ENCODE measurements at regions not wholly inside any gene's neighbourhood (a gene's known extent, or its start where the extent isn't known, plus 50 kb on each side); places are given as distances from the start of the nearest gene placed in this dataset.
"Not testable (repeated sequence)": the region's sequence is repeated elsewhere in the genome, so short reads cannot be mapped to it uniquely, and the experiment has no call there.

DNA sequence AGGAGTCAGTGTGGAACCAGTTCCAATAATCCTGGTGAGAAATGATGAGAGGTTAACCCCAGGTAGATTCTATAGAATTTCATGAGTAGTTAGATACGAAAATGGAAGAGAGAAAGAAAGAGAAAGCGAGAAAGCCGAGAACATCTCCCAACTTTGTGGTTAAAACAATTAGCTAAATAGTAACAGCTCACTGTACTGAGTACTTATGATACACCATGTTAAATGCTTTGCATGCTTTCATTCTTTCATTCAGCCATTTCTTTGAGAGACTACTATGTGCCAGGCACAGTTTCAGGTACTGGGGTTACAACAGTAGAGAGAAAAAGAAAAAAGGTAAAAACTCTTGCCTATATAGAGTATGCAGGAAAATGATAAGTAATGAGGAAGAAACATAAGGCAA lies 109.7 kb upstream of the SYT6 start:
- no peak for DNase-seq

DNA sequence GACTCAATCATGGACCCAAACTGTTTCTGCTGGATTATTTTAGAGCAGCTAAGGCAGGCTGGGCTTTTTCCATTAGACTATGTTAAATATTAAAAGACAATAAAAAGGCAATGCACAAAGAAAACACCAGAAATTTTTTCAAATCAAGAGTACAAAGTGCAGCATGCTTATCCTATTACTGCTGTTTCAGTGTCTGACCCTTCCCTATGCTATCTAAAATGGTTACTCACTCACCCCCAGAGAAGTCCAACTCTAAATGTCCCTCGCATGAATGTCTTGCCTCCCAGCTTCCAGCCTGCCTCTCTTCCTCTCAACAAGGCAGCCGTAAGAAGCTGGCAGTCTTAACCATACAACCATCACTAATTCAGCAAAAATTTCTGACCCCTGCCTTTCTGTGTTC lies 108.7 kb upstream of the SYT6 start:
- no peak for DNase-seq

DNA sequence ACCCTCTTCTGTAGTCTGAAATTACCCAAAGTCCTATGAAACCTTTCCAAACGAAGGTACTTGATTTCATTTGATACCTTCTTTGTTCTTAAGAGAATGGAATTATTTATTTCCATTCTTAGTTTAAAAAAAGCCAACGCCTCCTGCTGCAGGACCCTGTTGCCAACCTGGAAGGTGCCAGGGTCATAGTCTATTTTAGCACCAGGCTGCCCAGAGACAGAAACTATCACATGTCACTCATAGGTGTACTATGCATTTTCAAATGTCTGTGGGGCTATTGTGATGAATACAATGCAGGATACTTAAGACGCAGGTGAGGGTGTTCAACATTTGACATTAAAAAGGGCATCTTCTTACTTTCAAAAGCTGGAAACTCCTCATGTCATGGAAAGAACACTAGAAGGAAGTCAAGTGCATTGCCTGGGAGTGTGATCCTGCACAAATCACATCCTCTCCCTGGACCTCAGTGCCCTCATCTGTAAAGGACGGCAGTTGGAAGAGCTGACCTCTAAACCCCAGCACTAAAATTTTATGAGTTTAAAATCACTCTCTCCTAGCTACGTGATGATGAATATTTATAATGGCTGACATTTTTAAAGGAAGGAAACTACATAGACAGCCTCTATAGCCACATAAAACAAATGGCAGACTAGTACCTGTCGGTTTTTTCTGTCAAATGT lies 107.3 kb upstream of the SYT6 start:
- no peak for DNase-seq

DNA sequence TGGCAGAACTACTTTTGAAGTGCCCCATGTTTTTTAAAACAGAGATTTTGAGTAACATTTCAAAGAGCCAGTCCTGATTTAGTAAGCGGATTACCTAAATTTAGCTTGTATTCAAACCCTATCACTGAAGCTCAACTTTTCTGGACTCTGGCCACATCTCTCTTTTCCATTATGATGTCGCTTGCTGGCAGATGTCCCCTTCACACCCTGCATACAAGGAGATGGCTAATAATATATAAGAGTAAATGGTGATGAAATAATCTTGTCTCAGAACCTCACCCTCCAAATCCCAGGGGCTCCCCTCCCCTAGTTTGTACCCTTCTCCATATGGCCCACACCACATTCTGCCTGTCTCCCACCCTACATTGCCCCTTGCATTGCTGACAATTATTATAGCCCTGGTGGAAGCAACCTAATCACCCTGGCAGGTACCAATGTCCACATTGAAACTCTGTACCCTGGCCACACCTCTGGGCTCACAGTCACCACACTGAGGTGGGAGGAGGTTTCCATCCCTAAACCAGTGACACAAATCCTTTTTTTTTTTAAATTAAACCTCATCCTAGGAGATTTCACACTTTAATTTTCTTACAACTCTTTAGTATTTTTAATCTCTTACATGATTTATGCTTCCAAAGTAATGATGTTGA lies 106.0 kb upstream of the SYT6 start:
- DNase-seq: no peak

DNA sequence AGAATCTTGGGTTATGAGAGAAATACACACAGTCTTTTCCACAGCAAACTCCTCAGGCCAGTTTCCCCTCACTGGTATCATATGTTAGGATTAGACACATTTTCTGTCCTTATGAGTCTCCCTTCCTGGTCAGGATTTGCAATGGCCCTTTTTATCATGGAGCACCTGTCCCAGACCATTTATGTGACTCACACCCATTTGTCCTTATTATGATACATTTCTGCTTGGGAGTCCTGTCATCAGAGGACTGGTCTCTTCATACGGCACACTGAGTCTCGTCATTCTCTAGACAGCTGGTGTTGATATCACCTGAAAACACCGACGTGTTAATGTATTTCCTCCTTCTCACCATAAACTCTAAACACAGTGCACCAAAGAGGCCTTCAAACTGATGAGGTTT lies 105.0 kb upstream of the SYT6 start:
- DNase-seq: no peak

DNA sequence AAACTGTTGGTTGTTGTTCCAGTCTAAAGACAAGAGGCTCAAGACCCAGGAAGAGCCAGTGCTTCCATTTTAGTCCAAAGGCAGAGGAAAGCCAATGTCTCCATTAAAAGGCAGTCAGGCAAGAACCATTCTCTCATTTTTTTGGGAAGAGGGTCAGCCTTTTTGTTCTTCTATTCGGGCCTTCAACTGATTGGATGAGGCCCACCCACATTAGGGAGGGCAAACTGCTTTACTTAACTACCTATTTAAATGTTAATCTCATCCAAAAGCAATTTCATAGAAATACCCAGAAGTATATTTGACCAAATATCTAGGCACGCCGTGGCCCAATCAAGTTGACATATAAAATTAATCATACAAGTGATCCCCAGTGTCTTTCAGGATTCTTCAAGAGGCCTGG lies 104.4 kb upstream of the SYT6 start:
- no peak for DNase-seq

DNA sequence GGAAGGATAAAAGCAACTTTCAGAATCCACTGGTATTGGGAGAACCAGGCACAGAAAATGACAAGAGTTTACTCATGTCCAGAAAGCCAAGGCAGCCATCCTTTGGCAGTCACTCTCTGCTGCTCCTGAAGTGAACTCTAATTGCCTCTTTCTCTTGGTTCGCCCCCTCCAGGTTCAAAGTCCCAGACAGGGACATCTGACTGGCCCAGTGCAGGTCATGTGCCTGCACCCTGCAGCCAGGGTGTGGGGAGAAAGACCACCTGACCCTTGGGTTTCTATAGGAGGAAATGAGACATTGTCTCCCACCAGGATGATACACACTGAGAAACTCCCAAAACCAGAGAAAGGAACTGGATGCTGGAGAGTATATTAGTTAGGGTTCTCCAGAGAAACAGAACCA lies 103.9 kb upstream of the SYT6 start:
- no peak for DNase-seq

DNA sequence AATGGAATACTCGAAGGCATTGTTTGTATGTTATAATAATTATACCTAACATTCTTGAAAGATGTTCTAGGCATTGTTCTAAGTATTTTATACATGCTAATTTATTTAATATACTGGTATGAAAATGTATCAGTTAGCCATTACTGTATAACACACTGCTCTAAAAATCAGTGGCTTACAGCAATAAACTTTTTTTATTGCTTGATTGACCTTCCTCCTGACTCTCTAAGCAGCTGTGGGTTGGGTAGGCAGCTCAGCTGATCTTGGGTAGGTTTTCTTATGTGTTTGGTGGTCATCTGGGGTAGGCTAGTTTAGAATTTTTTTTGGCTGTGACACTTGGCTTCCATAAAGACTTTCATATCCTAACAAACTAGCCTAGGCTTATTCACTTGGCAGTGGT lies 100.2 kb upstream of the SYT6 start:
- DNase-seq: no peak

DNA sequence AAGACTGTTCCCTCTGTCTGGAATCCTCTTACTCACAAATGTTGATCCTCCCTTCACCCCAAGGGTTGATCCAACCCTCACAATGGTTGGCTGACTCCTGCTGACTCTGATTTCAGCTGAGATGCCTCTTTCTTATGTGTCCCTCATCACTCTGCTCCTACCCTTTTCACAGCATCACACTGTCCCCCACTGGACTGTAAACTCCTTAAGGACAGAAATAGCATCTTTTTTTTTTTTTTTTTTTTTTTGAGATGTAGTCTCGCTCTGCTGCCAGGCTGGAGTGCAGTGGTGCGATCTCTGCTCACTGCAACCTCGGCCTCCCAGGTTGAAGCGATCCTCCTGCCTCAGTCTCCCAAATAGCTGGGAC lies 97.9 kb upstream of the SYT6 start:
- no peak for DNase-seq

DNA sequence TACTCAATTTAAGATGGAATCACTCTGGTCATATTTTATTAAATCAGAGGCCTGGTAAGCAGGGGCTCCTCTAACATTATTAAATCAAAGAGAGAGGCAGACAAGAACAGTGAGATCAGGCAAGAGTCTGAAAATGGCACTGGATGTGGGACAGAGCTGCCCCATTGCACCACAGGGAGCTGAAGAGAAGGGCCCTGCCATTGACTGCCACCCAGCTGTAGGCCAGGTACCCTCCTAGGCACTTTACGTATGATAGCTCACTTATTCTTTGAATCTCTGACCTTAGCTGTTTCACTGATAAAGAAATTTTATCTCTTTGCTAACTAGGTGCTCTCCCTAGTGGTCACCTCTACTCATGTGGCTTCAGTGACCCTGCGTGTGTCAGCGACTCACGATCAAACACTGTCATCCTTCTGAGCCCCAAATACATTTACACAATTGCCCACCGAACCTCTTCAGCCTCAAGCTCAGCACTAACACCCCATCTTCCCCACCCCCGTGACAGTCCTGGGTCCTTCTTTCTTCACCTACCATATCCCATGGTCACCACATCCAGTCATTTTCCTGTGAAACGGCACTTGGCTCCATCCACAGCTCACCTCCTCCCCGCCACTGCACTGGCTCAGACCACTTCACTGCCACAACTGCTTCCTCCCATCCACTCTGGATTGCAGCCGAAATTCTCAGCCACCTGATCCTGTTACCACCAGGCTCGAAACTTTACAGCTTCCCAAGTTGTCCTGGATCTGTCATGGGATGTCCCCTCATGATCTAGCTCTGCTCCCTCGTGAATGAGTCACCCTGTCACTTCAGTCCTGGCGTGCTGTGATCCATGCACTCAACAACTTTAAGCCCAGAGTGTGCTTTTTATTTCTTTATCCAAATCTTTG lies 97.3 kb upstream of the SYT6 start:
- no peak for DNase-seq

DNA sequence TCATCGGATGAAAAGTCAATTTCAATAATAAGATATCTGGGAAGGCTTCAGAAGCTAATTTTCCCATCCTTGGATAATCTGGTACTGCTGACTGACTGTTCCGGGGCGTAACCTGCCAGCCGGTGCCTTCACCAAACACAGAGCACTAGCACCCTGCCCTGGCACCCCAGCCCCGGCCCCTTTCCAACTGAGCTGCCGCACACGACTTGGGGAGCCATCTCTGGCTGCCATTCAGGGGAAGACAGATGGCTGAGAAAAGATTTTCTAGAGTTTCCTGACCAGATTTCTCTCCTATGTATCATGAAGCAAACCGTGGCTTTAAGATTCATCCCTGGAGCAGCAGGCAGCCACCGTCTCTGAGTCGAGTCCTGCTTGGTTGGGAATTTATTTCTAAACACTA lies 96.0 kb upstream of the SYT6 start:
- no peak for DNase-seq

DNA sequence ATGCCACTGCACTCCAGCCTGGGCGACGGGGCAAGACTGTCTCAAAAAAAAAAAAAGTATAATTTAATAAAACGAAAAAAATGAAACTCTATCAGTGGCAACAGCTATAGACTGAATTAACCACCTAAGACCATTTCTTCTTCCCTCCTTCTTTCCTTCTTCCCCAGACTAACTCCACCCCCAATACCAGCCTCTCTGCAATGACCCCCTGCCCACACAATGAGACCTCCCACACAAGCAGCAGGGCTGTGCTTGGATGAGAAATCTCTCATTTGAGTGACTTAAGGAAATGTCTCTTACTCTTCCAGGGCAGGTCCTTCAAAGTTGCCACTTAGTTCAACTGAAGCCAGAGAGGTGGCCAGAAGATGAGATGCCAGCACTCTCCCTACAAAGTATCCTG lies 94.5 kb upstream of the SYT6 start:
- no peak for DNase-seq

DNA sequence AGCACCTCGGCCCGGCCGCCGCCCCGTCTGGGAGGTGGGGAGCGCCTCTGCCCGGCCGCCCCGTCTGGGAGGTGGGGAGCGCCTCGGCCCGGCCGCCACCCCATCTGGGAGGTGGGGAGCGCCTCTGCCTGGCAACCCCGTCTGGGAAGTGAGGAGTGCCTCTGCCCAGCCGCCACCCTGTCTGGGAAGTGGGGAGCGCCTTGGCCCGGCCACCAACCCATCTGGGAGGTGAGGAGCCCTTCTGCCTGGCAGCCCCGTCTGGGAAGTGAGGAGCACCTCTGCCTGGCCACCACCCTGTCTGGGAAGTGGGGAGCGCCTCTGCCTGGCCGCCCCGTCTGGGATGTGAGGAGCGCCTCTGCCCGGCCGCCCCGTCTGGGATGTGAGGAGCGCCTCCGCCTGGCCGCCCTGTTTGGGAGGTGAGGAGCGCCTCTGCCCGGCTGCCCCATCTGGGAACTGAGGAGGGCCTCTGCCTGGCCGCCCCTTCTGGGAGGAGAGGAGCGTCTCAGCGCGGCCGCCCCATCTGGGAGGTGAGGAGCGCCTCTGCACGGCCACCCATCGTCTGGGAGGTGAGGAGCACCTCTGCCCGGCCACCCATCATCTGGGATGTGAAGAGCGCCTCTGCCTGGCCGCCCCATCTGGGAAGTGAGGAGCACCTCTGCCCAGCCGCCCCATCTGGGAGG lies 89.0 kb upstream of the SYT6 start:
- not testable (repeated sequence) for DNase-seq

DNA sequence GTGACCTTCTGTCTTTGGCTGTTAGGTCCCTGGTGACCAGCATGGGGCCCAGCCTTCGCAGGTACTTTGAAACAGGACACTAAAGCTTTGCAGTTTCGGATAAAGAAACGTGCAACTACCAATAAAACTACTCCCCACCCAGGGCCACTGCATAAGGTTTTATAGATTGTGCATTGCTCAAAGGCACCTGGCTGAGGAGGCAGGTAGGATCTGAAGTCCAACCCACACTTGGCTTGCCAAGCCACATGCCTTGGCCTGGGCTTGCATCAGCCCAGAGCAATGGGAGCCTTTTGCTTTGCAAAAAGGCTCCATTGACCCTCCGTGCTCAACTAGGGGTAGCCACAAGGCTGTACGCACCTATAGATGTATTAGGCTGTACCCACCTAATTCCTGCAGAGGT lies 84.4 kb upstream of the SYT6 start:
- DNase-seq: no peak

DNA sequence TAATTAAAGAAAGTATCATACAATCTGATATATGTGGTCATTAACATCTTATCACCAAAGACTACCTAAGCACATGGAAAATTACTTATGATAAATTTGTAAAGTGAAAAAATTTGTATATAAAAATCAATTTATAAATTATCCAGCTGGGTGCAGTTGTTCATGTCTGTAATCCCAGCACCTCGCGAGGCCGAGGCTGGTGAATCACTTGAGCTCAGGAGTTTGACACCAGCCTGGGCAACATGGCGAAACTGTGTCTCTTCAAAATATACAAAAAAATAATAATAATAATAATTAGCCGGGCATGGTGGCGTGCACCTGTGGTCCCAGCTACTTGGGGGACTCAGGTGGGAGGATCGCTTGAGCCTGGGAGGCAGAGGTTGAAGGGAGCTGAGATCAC lies 82.8 kb upstream of the SYT6 start:
- DNase-seq: no peak

DNA sequence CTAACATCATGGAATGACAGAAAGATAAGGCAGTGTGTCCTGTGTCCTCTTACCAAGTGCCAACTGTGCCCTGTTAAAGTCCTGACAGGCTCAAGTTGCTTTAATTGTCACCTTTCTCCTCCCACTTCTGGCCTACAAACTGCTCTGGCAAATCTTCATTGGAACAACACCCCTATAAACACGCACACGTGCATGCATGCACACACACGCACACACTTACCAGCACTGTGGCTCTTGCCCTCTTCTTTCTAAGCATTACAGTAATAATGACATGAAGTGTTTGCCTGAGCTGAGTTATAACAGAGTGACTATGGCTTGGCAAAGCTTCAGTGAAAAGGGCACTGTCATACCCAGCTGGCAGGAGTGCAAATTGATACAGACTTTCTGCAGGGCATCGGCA lies 82.3 kb upstream of the SYT6 start:
- no peak for DNase-seq

DNA sequence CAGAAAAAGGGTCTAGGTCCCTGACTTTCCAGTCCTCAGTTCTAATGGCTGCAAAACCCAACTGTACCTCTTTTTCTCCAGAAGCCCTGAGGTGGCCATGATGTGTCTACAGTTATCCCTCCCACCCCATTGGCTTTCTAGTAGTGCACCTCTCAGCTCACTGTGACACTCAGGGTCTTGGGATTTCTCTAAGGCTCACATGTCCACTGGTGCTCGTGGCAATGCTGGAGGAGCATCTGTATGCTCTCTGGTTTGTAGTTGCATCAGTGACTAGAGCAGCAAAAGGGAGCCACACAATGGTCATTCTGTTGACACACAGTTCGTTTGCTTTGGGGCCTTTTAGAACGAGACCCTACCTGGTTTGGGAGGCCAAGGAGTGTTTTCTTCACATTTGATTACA lies 81.6 kb upstream of the SYT6 start:
- DNase-seq: no peak

DNA sequence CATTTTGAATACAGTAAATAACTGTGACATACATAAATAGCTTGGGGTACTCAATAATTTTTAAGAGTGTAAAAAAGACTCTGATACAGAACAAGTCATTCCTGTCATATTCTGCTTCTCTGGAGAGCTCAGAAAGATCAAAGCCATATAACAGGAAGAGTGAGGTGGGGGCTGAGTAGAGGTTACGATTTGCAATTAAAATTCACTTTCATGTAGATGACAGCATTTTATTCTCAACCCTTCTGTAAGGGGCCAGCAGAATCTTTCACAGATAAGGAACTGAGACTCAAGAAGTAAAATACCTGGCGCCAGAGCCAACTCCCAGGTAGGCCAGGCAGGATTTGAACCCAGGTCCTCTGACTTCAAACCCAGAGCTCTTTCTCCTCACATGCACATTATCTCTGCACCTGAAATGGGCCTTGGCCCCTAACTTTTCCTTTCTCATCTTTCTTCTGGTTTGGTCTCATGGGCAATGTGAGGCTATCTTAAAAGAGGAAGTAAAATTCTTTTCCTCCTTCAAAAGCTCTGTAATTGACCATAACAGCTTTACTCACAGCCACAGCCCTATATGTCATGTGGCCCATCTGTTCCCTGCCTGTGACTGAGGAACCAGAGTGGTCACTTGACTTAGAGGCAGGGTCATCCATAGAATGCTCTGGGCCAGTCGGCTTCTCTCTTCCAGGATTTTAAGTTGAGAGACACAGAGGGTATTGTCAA lies 80.9 kb upstream of the SYT6 start:
- no peak for DNase-seq

DNA sequence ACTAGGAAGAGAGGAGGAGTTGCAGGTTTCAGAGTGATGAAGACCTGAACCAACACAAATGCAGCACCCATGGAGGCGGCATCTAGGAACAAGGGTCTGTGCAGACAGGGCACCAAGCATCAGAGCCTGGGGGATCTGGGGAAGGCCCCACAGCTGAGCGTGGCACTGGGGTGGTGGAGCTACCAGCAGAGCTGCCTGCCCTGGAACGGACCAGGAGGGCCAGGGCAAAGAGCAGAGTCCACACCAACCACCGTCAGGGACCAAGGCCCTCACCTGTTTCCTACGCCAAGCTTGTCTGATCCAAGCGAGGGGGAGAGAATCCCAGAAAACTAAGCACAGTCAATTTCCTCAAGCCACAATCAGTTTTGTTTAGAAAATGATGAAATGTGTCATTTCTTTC lies 79.0 kb upstream of the SYT6 start:
- DNase-seq: no peak

DNA sequence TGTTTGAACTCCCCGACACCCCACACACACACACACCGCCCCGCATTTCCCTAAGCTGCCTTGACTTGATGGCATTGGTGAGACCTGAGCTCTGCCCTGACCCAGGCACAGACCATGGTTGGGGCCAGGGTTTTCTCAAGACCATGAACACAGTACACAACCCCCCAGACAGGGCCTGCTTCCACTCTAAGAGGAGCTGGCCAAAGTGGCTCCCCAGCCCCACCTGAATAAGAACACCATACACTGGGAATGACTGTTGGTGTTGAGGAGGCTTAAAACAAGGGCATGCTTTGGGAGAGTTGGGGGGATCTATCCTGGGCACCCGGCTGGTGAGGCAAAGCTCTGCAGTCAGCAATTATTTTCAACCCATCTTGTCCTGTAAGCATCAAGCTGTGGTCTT lies 77.6 kb upstream of the SYT6 start:
- DNase-seq: no peak

DNA sequence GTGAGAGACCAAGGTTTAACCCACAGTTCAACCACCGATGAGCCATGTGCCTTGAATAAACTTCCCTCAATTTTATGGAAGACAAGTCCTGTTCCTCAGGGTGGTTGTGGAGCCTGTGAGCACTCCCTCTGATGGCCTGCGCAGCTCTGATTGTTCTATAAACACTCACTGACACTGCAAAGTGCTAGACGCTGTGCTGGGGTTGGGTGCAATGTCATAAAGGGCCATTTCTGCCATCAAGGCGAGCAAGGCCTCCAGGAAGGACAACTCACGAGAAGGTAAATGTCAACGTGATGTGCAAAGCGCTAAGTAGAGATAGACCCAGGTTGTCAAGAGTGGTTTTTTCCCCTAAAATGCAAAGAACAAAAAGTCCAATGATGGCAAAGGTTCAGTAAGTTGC lies 75.7 kb upstream of the SYT6 start:
- no peak for DNase-seq

DNA sequence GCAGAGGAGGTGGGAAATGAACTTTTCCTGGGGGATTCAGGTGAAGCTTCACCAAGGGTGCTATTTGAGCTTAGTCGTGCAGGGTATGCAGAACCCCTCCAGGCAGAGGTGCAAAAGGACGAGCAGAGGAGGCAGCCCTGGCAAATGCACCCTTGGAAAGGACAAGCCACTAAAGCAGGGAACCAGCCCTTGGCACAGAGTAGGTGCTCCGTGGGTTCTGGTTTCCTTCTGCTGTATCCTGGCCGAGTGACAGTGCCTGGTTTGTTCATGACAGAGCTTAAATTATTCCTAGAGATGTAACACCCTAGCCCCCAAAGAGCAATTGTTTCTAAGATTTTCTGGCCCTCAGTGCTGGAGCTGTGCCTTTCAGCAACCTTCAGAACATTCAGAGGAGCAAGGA lies 73.4 kb upstream of the SYT6 start:
- no peak for DNase-seq
